ENCODE measurements at regions not wholly inside any gene's neighbourhood (a gene's known extent, or its start where the extent isn't known, plus 50 kb on each side); places are given as distances from the start of the nearest gene placed in this dataset.

GRCh38 chr2:39499336-39499735, 62.3 kb upstream of the MAP4K3 start:
- no TSS peak for BruUV-seq (replicated peaks)
- H3K9me2 ChIP-seq (ENCODE audit: insufficient read depth, low read length): no peaks in the 10 kb centered on the region
- peaks cover 54% of the 10 kb centered on the region for H3K4me1 ChIP-seq (ENCODE audit: insufficient read depth, low read length, poor library complexity, severe bottlenecking)
- no peaks in the 10 kb centered on the region for H3K79me2 ChIP-seq (ENCODE audit: insufficient read depth, low read depth, low read length)
- no peak for DNase-seq (ENCODE audit: low spot score)
- no peak overlapping the region for H3K4me2 ChIP-seq (ENCODE audit: low read length)
- no peak for TF ChIP-seq CTCF (conservative IDR thresholded peaks at IDR 0.05; ENCODE audit: low read length)
- no peak for TF ChIP-seq EZH2phosphoT487 (IDR thresholded peaks at IDR 0.05; ENCODE audit: borderline replicate concordance, low read depth, low read length)
- H2AFZ ChIP-seq (ENCODE audit: low read length): no peak overlapping the region
- intact Hi-C loops (cut with micrococcal nuclease; ENCODE audit: unreplicated experiment): no loop called here
- H3K4me3 ChIP-seq (ENCODE audit: low read depth, low read length, poor library complexity, severe bottlenecking): no peak overlapping the region
- POLR2A ChIA-PET: interaction anchor here (0.7 kb wide), 1 partner anchor 1138 kb away, joined by 4 read pairs; no protein-coding TSS in a partner anchor
- H3K36me3 ChIP-seq (ENCODE audit: insufficient read depth, low read length): no peaks in the 10 kb centered on the region
- no peak overlapping the region for H3K27ac ChIP-seq (ENCODE audit: low read depth, low read length, poor library complexity, severe bottlenecking)
- CTCF ChIA-PET (ENCODE audit: unreplicated experiment): no interaction called here
- H4K20me1 ChIP-seq (ENCODE audit: insufficient read depth, low read length): no peaks in the 10 kb centered on the region
- no peaks in the 10 kb centered on the region for H3K9me3 ChIP-seq (ENCODE audit: low read length)

- TF ChIP-seq CTCF (conservative IDR thresholded peaks at IDR 0.05; ENCODE audit: low read length) (no peak), EZH2phosphoT487 (IDR thresholded peaks at IDR 0.05; ENCODE audit: borderline replicate concordance, low read depth, low read length) (no peak)
- intact Hi-C loops (cut with micrococcal nuclease; ENCODE audit: unreplicated experiment): no loop called here
- no peaks in the 10 kb centered on the region for H3K79me2 ChIP-seq (ENCODE audit: insufficient read depth, low read depth, low read length)
- H2AFZ ChIP-seq (ENCODE audit: low read length): no peak overlapping the region
- no peaks in the 10 kb centered on the region for H3K9me3 ChIP-seq (ENCODE audit: low read length)
- no peak overlapping the region for H3K27ac ChIP-seq (ENCODE audit: low read depth, low read length, poor library complexity, severe bottlenecking)
- no peaks in the 10 kb centered on the region for H4K20me1 ChIP-seq (ENCODE audit: insufficient read depth, low read length)
- no peaks in the 10 kb centered on the region for H3K36me3 ChIP-seq (ENCODE audit: insufficient read depth, low read length)
- ChIA-PET CTCF (ENCODE audit: unreplicated experiment) (no interaction called here), POLR2A (interaction anchor here (0.5 to 1.5 kb wide), 4 partner anchors 10 to 365 kb away, joined by 3 to 8 read pairs (median 3); no protein-coding TSS in a partner anchor)
- no peaks in the 10 kb centered on the region for H3K9me2 ChIP-seq (ENCODE audit: insufficient read depth, low read length)
- peaks cover 42% of the 10 kb centered on the region for H3K4me1 ChIP-seq (ENCODE audit: insufficient read depth, low read length, poor library complexity, severe bottlenecking)
- no peak overlapping the region for H3K4me2 ChIP-seq (ENCODE audit: low read length)
- no peak for DNase-seq (ENCODE audit: low spot score)
- no TSS peak for BruUV-seq (replicated peaks)
- no peak overlapping the region for H3K4me3 ChIP-seq (ENCODE audit: low read depth, low read length, poor library complexity, severe bottlenecking)
Measured at GRCh38 chr2:39501412-39501811, 64.3 kb upstream of the MAP4K3 start.

GRCh38 chr2:39503277-39503676, 66.2 kb upstream of the MAP4K3 start:
- Histone ChIP-seq H3K79me2 (ENCODE audit: insufficient read depth, low read depth, low read length) (no peaks in the 10 kb centered on the region), H3K4me2 (ENCODE audit: low read length) (no peak overlapping the region), H2AFZ (ENCODE audit: low read length) (no peak overlapping the region), H4K20me1 (ENCODE audit: insufficient read depth, low read length) (no peaks in the 10 kb centered on the region), H3K9me2 (ENCODE audit: insufficient read depth, low read length) (no peaks in the 10 kb centered on the region), H3K9me3 (ENCODE audit: low read length) (no peaks in the 10 kb centered on the region), H3K27ac (ENCODE audit: low read depth, low read length, poor library complexity, severe bottlenecking) (no peak overlapping the region), H3K4me3 (ENCODE audit: low read depth, low read length, poor library complexity, severe bottlenecking) (no peak overlapping the region), H3K36me3 (ENCODE audit: insufficient read depth, low read length) (no peaks in the 10 kb centered on the region), H3K4me1 (ENCODE audit: insufficient read depth, low read length, poor library complexity, severe bottlenecking) (peaks cover 28% of the 10 kb centered on the region)
- ChIA-PET POLR2A (interaction anchor here (0.7 kb wide), 1 partner anchor 28 kb away, joined by 3 read pairs; no protein-coding TSS in a partner anchor), CTCF (ENCODE audit: unreplicated experiment) (no interaction called here)
- TF ChIP-seq EZH2phosphoT487 (IDR thresholded peaks at IDR 0.05; ENCODE audit: borderline replicate concordance, low read depth, low read length) (no peak), CTCF (conservative IDR thresholded peaks at IDR 0.05; ENCODE audit: low read length) (no peak)
- BruUV-seq (replicated peaks): no TSS peak
- peak; percentile 25 for DNase-seq (ENCODE audit: low spot score)
- intact Hi-C loops (cut with micrococcal nuclease; ENCODE audit: unreplicated experiment): no loop called here
